ENCODE measurements at regions not wholly inside any gene's neighbourhood (a gene's known extent, or its start where the extent isn't known, plus 50 kb on each side); places are given as distances from the start of the nearest gene placed in this dataset.

DNA sequence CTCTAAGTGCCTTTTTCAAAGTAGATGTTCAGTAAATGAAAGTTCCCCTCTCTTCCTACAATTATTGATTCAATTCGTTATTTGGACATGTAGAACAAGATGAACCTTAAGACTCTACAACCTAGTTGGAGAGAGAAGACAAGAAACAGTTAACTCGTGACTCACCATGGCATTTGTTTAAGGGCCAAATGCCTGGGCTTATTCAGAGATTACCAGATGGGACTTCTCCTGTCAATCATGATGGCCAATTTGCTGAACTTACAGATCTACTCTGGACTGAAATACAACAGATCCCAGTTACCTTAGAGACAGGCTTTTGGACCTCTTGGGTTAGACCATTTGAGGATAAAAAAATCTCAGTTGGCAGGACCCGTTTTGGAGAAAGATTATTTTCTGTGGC is 93.5 kb downstream of the C1orf94 start:
- DNase-seq = no peak

DNA sequence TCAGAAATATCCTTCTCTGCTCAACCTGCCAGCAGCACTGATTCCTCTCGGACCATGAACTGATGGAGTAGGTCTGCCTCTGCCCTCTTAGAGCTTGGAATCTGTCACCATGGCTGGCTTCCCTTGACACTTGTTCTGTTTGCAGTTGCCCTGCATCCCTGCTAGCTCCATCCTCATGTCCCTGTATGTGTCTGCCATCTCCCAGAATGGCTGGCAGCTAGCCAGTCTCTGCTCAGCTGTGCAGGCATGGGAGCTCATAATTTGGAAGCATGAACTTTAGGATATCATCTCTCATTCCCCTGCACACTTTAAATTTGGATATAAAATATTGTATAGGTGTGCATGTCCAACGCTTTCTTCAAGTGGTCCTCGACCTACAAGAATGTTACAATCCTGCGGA is 95.4 kb downstream of the C1orf94 start:
- DNase-seq = no peak

DNA sequence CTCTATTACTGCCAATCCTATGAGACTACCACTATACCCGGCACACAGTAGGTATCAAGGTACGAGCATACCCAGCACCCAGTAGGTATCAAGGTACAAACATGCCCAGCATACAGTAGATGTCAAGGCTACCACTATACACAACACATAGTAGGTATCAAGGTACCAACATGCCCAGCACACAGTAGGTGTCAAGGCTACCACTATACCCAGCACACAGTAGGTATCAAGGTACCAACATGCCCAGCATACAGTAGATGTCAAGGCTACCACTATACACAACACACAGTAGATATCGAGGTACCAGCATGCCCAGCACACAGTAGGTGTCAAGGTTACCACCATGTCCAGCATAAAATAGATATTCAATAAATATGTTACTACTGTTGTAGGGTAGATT is 98.4 kb downstream of the C1orf94 start:
- DNase-seq = no peak

DNA sequence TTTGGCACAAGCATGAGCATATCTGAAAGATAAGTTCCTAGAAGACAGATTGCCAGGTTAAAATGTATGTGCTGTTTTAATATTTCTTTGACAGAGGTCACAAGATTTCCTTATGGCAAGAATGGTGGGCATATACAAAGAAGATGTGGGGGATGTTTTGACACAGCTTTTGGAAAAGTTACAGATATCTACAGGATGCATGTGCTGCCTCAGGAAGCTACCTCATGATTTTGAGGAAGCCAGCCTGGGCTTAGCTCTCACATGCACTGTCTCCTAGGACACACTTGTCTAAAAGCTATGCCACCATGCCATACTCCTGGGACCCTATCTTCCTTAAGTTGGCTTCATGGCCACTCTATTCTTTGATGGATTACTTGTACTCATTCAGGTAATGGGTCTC is 99.9 kb downstream of the C1orf94 start:
- no peak for DNase-seq

DNA sequence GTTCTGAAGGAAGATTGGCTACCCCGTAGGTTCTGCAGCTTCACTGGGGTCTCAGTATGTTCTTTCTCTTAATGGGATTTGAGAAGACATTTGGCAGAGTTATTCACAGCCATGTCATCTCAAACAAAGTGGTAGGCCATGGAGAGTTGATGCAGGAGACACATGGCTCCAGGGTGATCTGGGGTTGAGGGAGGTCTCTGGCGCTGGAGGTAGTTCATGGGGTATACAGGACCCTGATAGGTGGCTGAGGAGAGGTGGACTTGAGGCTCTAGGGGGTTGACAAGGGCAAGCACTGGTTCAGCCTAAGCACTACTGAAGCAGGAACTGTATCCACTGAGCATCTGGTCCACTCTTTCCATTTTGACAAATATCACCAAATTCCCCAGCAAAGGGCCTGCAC is 100.4 kb downstream of the C1orf94 start:
- DNase-seq = no peak

DNA sequence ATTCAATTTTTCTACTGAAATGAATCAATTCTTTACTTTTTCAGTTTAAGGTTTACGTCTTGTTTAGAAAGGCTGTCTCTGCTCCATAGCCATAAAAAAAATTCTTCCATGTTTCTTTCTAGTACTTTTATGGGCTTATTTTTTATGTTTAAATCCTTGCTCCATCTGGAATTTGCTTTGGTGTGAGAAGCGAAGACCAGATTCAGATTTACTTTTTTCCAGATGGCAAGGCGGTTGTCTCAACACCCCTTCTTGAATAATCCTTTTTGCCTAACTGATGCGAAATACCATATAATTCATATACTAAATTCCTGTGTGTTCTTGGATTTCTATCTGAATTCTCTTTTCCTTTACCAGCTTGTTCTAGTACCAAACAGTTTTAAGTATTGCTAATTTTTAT is 101.5 kb downstream of the C1orf94 start:
- DNase-seq = no peak

DNA sequence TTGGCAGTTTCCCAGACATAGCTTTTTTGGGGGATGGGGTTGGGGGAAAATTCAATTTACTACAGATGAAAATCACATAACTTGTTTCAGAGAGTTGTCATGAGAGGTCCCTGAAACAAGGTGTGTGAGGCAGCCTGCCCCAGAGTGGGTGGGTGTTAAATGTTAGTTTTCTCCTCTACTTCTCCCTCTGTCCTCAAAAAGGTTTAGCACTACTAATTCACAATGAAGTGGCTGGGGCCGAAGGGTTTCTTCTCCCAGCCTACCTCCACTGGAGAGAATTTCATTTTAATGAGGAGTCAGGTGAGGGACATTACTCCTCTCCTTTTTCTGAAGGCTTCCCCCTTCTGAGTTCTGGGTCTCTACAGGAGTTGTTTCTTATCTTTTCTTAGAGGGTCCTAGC is 103.3 kb downstream of the C1orf94 start:
- DNase-seq = no peak

DNA sequence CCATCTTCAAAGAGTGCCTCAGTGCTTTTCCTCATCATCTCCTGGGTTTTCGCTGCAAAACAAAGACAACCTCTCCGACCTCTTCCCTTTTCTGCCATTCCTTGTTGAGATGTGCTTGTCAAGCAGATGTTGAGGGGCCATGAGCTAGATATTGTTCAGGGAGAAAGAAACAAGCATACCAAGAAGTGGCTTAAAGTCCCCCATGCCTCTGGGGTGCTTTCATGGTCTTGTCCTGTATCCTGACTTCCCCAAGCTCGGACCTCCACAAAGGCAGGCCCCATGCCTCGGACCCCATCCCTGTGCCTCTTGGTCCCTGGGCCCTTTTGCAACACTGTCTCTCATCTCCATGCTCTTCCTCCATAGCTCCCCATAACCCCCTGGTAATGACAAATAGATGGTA is 103.8 kb downstream of the C1orf94 start:
- DNase-seq = no peak

DNA sequence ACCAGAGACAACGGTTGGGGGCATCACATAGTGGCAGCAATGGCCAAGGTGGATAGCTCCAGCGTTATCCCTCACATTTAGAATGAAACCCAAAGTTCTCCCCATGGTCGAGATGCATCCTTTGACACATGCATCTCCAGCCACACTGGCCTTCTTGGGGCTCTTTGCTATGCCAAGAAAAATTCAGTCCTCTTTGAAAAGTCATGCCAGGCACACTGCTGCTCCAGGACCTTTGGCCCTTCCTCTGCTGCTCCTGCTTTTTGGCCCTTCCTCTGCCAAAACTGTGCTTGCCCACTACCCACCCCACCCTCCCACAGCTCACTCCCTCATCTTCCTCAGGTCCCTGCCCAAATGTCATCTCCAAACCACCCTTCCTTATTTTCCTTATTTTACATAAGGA is 106.4 kb downstream of the C1orf94 start:
- DNase-seq = no peak

DNA sequence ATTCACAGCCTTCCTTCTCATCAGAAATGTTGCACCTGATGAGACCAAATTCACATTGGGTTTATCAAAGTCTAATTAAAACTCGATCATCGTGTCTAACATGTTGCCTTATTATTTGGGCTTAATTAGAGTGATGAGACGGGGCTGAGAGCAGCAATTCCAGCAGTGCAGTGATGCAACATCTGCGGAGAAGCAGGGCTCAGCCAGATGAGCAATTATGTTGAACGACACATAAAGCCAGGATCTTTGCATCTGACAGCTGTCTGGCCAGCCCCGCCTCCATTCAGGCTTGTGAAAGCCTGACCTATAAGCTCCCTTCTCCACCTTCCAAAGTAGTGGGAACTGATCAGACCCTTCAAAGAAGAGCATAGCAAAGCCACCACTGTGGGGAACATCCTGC is 109.8 kb downstream of the C1orf94 start:
- no peak for DNase-seq

DNA sequence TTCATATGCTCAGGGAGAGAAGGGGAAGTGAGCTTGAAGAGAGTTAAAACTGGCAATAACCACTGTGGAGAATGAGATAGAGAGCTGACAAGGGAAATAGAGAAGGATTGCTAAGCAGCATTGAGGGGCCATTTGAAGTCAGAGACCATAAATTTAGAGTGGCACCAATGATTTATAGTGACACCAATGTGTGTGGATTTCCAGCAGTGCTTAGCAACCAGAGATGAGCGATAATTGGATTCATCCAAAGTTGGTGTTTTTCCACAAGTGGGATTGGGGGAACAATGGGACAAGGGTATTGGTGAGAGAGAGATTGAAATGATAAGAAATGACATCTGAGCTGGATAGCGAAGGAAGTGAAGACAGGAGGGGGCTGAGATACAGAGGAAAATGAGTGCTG is 114.1 kb downstream of the C1orf94 start:
- DNase-seq = no peak

DNA sequence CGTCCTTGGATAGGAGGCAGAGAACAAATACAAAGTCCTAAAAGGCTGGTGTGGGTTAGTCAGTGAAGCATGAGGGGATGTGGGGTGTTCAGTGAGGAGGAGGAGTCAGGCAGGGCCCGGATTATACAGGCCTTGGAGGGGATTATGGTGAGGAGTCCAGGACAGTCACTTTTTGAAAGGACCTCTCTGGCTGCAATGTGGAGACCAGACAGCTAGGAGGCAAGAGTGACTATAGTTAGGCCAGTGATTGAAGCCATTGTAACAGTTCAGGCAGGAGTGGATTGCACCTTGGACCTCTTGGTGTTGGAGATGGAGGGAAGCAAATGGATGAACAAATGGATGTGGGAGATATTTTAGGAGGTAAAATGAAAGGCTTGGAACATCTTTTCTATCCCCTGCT is 115.8 kb downstream of the C1orf94 start:
- DNase-seq = no peak

DNA sequence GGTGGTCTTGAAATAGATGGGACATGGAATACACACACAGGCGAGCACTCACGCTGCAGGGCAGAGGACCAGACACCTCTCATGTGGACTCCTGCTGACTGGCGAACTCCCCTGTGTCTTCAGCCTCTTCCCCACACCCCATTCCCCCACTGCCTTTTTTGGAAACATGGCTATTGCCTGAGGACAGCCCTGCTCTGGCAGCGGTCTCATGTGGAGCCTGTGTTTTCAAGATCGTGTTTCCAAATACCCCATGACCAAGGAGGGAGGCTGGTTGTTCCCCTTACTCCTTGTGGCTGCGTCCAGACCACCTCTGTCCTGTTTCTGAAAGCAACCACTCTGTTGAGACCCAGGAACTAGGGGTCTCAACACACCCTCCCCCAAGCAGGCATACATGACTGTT is 119.4 kb downstream of the C1orf94 start:
- DNase-seq = no peak

DNA sequence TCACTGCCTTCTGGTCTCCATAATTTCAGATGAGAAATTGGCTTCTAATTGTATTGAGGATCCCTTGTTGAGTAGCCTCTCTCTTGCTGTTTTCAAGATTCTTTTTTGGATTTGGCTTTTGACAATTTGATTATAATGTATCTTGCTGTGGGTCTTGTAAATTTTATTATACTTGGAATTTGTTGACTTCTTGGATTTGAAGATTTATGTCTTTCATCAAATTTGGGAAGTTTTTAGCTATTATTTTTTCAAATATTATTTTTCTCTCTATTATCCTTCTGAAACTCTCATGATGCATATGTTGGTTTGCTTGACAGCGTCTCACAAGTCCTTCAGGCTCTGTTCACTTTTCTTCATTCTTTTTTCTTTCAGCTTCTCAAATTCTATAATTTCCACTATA is 126.1 kb downstream of the C1orf94 start:
- DNase-seq = no peak

DNA sequence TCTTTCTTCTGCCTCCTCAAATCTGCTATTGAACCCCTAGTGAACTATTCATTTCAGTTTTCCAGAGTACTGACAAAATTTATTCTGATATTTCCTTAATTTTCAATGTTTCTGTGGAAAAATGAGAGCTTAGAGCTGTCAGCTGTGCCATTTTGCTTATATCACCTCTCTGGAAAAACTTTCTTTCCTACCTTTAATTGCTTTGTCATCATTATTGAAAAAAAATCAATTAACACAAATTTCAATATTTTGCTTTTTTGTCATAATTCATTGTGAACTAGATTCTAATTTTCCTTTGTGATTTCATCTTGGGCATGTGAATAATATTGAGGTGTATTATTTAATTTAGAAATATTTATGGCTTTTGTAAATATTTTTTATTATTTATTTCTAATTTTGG is 126.5 kb downstream of the C1orf94 start:
- no peak for DNase-seq

DNA sequence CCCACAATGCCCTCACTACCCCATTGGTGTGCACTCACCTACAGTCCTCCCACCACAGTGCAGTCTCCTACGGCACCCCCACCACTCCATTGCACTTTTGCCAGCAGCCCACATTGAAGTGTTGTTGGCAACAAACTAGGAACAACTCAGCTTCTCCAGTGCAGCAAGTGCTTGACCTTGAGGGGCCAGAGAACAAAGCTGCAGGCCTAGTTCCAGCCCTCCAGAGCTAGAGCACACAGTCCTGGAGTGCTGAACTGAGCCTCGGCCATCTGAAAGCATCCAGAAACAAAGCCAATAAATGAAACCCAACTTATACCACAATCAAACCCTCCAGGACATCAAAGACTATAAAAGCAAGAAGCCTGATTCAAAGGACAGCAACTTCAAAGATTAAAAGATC is 129.9 kb downstream of the C1orf94 start:
- no peak for DNase-seq

DNA sequence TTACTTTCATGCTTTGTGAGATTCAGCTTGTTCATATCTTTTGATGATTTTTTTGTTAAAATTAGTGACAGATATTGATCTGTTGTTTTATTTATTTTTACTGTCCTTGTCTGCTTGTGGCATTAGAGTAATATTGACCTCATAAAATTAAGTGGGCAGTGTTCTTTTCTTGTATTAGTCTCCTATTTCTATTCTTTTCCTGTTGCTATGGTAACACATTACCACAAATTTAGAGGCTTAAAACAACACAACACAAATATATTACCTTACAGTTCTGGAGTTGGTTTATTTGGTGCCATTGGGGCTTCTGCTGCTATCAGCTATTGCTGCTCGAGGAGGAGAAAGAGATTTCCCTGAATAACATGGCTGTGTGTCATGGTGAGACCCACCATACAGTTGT is 135.7 kb downstream of the C1orf94 start:
- DNase-seq = no peak

DNA sequence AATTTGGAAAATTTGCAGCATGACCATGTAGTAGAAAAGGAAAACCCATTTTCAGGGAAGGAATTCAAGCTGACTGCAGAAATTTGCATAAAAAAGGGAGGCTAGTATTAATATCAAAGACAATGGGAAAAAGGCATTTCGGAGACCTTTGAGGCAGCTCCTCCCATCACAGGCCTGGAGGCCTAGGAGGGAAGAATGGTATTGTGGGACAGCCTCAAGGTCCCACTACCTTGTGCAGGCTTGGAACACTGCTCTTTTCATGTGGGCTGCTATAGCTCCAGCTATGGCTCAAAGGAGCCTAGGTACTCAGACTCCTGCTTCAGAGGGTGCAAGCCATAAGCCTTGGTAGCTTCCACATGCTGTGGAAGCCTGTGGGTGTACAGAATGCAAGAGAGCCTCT is 139.3 kb downstream of the C1orf94 start:
- no peak for DNase-seq

DNA sequence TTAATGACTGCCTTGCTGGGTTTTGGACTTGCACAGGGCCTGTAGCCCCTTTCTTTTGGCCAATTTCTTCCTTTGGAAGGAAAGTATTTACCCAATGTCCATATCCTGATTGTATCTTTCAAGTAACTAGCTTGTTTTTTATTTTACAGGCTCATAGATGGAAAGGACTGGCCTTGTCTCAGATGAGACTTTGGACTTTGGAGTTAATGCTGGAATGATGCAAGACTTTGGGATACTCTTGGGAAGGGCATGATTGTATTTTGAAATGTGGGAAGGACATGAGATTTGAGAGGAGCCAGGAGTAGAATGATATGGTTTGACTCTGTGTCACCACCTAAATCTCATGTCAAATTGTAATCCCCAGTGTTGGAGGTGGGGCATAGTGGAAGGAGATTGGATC is 140.1 kb downstream of the C1orf94 start:
- no peak for DNase-seq

DNA sequence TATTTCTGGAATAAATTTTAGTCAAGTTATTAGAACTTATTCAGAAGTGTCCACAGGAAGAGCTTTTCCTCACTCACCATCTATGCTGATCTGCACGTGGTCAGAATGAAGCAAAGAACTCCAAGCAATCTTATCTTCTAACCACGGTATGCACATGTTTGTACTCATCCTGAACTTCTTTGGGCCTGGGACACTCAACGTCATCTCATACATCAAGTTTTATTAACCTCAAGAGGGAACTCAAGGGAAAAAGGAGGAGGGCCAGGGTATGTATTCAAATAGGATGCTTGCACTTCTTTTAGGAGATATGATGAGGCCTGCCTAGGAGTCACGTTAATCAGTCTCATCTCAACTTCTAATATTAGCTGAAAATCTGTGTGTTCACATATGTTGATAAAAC is 142.5 kb downstream of the C1orf94 start:
- DNase-seq = no peak

DNA sequence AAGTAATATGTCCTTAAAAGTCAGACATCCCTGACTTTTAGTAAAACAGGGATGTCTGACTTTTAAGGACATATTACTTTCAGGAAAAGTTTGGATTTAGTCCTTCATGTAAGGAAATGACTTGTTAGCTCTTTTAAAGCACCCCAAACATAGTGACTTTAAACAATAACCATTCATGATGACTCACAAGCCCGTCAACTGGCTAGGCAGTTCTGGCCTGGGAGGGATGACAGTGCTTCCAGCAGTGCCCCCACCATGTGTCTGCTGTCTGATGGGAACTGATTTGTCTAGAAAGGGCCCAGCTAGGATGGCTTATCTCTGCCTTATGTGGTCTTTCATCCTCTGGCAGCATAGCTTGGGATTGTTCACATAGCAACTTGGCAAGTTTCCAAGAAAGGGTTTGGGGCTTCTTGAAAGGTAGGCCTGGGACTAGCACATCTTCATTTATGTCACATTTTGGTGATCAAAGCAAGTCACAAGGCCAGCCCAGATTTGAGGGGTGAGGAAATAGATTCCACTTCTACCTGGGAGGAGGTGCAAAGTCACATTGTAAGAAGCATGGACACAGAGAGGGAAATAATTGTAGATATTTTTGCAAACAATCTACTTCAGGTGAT is 143.5 kb downstream of the C1orf94 start:
- no peak for DNase-seq

DNA sequence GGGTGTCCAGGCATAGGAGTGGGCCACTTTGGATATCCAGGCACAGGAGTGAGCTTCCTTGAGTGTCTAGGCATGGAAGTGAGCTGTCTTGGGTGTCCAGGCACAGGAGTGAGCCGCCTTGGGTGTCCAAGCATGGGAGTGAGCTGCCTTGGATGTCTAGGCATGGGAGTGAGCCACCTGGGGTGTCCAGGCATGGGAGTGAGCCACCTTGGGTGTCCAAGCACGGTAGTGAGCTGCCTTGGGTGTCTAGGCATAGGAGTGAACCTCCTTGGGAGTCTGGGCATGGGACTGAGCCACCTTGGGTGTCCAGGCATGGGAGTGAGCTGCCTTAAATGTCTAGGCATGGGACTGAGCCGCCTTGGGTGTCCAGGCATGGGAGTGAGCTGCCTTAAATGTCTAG is 146.3 kb downstream of the C1orf94 start:
- DNase-seq = no peak

DNA sequence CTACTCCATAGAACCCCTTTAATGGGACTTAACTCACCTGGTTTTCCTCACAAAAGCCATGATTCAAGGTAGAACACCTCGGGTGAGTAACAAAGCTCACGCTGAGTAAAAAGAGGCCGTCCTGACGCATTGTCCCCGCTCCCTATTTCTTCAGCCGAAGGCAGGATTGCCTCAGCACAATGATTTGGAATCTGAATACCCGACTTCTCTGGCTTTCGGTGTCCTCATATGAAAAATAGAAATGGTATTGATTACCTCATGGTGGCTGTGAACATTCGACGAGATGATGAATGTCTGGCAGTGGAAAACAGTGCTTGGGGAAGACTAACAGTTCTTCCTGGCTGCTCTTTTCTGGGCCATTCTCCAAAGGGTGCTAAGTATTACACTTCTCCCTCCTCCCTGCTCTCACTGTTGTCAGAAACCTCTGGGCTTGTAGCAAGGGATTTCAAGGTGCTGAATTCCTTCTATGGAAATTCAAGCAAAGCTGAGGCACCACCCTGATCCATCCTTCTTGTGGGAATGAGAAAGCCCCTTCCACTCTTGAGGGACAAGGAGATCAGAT is 148.3 kb downstream of the C1orf94 start:
- no peak for DNase-seq

DNA sequence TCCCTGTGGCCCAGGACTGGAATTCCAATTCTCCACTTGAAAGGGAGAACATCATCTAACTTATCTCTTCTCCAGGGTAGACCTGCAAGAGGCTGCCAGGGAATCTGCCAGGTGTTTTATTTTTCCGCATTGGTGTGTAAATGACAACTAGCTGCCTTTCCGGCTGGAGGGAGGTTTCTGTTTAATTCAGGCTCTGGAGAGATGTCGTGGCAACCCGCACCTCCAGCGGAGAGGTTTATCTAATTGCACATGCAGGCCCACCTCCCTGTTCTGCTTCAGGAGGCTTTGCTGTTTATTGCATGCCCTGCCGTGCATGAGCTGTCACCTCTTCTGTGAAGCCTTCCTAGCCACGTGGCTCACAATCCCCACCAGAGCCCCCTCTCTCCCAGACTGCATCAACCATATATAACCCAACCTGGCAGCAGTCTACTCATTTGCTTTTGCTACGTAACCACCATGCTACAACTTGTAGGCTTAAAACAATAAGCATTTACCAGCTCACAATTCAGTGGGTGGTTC is 151.6 kb downstream of the C1orf94 start:
- DNase-seq = no peak

DNA sequence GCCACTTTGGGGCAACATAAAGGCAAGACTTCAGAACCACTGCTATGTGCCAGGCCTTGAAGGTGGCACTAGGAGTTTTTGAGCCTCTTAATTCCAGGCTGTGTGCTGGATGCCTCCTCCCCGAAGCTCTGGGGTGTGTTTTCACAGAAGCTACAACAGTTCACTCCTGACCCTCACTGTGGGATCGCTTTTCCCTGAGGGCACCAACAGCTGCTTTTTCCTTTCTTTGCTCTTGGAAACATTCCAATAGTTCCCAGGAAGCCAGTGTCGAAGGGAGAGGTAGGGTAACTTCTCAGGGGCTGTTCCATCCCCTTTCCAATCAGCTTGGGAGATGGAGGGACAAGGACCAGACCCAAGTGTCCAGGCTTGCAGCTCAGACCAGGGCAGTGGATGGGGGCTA is 153.4 kb downstream of the C1orf94 start:
- no peak for DNase-seq

Data from femur (tissue), 1 donor.